ENCODE measurements at regions not wholly inside any gene's neighbourhood (a gene's known extent, or its start where the extent isn't known, plus 50 kb on each side); places are given as distances from the start of the nearest gene placed in this dataset.
A peak's percentile ranks its signal among the peaks of the same experiment; 100 is the strongest.

GRCh38 chr14:81638656-81639280, 105.1 kb upstream of the SEL1L start:
- Histone ChIP-seq H3K9me3 (no peaks in the 10 kb centered on the region), H3K27me3 (no peaks in the 10 kb centered on the region), H3K36me3 (no peaks in the 10 kb centered on the region), H3K4me3 (no peak overlapping the region), H3K27ac (no peak overlapping the region), H3K4me1 (ENCODE audit: insufficient read depth) (peaks cover 5% of the 10 kb centered on the region)
- no peak for DNase-seq
- intact Hi-C loops (cut with DNase I): no loop called here
- no peak for TF ChIP-seq EP300 (IDR thresholded peaks at IDR 0.05)
- no peak for TF ChIP-seq CTCF (IDR thresholded peaks at IDR 0.05)
- TF ChIP-seq POLR2A (IDR thresholded peaks at IDR 0.05): no peak
- WGBS, 3 donors: 1 to 13% (median 12%) methylated on average over 3 of the region's 3 CpGs

GRCh38 chr14:81653626-81654025, 120.0 kb upstream of the SEL1L start:
- peaks cover 5% of the 10 kb centered on the region for H3K4me1 ChIP-seq (ENCODE audit: insufficient read depth)
- DNase-seq: no peak
- H3K9me3 ChIP-seq: no peaks in the 10 kb centered on the region
- H3K27ac ChIP-seq: no peak overlapping the region
- WGBS, 3 donors: 64 to 69% (median 69%) methylated on average over 2 of the region's 2 CpGs
- intact Hi-C loops (cut with DNase I): no loop called here
- no peaks in the 10 kb centered on the region for H3K36me3 ChIP-seq
- H3K27me3 ChIP-seq: no peaks in the 10 kb centered on the region
- no peak overlapping the region for H3K4me3 ChIP-seq
- TF ChIP-seq POLR2A (IDR thresholded peaks at IDR 0.05): no peak
- no peak for TF ChIP-seq EP300 (IDR thresholded peaks at IDR 0.05)
- TF ChIP-seq CTCF (IDR thresholded peaks at IDR 0.05): no peak

- Histone ChIP-seq H3K27ac (no peak overlapping the region), H3K9me3 (no peaks in the 10 kb centered on the region), H3K27me3 (no peaks in the 10 kb centered on the region), H3K4me3 (no peak overlapping the region), H3K36me3 (no peaks in the 10 kb centered on the region), H3K4me1 (ENCODE audit: insufficient read depth) (peaks cover 5% of the 10 kb centered on the region)
- intact Hi-C loops (cut with DNase I): no loop called here
- TF ChIP-seq POLR2A (IDR thresholded peaks at IDR 0.05): no peak
- no peak for TF ChIP-seq EP300 (IDR thresholded peaks at IDR 0.05)
- no peak for TF ChIP-seq CTCF (IDR thresholded peaks at IDR 0.05)
- 38 to 52% (median 50%) methylated on average over 6 of the region's 6 CpGs for WGBS, 3 donors
- peak in 3 of 5 donors; percentile 19 to 47 (median 27) for DNase-seq
These were observed 122.0 kb upstream of the SEL1L start for GRCh38 chr14:81655423-81656314.

GRCh38 chr14:81656811-81657210, 123.2 kb upstream of the SEL1L start:
- 2 to 4% (median 3%) methylated on average over 4 of the region's 4 CpGs for WGBS, 3 donors
- no peak for DNase-seq
- Histone ChIP-seq H3K4me3 (no peak overlapping the region), H3K36me3 (no peaks in the 10 kb centered on the region), H3K9me3 (no peaks in the 10 kb centered on the region), H3K27ac (no peak overlapping the region), H3K27me3 (no peaks in the 10 kb centered on the region), H3K4me1 (ENCODE audit: insufficient read depth) (peaks cover 5% of the 10 kb centered on the region)
- intact Hi-C loops (cut with DNase I): no loop called here
- TF ChIP-seq CTCF (IDR thresholded peaks at IDR 0.05) (no peak), POLR2A (IDR thresholded peaks at IDR 0.05) (no peak), EP300 (IDR thresholded peaks at IDR 0.05) (no peak)

All from ovary (tissue), 7 donors.